AG09309 (cell line): ENCODE measurements at regions not wholly inside any gene's neighbourhood (a gene's known extent, or its start where the extent isn't known, plus 50 kb on each side); places are given as distances from the start of the nearest gene placed in this dataset.

Experiments used
- DNase-seq: peaks from one replicate; pipeline ENCODE4 v3.0.0-alpha.2; 2010; ENCODE audit warnings: low read depth
- H3K4me3 ChIP-seq: 2 replicates; pipeline ENCODE4 v1.5.1; 2011; ENCODE audit warnings: mild to moderate bottlenecking, low read depth, low read length, moderate library complexity; ENCODE audit not compliant: control insufficient read depth
- TF ChIP-seq, protein P1 (sequence below): IDR thresholded peaks from 2 replicates; pipeline ENCODE4 v1.5.1; 2011; ENCODE audit warnings: mild to moderate bottlenecking, low read depth, low read length, inconsistent platforms; ENCODE audit not compliant: insufficient read depth, control insufficient read depth; ENCODE audit errors: missing control alignments

DNA sequence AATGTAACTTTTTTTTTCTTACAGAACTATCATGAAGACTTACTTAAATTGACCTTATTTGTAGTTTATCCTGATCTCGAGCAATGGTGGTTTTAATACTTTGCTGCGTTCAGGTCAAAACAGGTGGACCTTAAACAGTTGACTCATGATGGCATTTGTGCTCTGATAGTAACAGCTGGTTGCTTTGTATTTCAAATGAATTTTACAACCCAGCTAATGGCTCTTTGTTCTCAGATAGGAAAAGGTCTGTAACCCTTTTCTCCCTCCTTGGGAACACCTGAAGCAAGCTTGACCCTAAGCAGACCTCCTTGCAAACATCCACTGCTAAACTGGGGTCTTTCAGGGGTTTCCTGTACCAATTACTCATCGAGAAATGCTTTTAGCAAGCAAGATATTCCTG lies 79.2 kb downstream of the F11 start:
- DNase-seq: no peak
- no peak overlapping the region for H3K4me3 ChIP-seq
- TF ChIP-seq, protein P1, sequence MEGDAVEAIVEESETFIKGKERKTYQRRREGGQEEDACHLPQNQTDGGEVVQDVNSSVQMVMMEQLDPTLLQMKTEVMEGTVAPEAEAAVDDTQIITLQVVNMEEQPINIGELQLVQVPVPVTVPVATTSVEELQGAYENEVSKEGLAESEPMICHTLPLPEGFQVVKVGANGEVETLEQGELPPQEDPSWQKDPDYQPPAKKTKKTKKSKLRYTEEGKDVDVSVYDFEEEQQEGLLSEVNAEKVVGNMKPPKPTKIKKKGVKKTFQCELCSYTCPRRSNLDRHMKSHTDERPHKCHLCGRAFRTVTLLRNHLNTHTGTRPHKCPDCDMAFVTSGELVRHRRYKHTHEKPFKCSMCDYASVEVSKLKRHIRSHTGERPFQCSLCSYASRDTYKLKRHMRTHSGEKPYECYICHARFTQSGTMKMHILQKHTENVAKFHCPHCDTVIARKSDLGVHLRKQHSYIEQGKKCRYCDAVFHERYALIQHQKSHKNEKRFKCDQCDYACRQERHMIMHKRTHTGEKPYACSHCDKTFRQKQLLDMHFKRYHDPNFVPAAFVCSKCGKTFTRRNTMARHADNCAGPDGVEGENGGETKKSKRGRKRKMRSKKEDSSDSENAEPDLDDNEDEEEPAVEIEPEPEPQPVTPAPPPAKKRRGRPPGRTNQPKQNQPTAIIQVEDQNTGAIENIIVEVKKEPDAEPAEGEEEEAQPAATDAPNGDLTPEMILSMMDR: no peak

DNA sequence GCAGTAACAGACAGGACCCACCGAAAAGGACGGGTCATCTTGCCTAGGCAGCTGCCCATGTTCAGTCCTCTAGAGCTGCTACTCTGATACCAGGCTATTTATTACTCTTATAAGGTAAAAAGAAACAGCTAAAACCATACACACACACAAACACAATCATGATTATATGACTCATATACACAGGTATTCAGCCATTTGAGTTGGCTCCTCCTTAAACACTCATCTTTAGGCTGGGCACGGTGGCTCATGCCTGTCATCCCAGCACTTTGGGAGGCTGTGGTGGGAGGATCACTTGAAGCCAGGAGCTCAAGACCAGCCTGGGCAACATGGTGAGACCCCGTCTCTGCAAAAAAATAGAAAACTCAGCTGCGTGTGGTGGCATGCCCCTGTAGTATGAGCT lies 76.6 kb downstream of the F11 start:
- DNase-seq: no peak
- TF ChIP-seq, protein P1: no peak
- H3K4me3 ChIP-seq: no peak overlapping the region

DNA sequence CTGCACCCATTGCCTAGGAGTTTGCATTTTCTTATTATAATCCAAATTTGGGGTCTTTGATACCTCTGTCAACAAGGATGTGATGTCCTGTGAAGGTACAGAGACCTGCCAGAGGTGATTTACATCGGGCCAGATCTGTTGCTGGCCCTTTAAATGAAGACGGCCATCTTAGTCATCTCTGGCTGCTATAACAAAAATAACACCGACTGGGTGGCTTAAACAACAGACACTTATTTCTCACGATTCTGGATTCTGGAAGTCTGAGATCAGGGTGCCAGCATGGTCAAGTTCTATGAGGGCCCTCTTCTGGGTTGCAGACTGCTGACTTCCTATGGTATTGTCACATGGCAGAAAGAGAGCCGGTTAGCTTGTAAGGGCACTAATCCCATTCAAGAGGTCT lies 75.7 kb downstream of the F11 start:
- TF ChIP-seq, protein P1: no peak
- no peak overlapping the region for H3K4me3 ChIP-seq
- DNase-seq: no peak
